NCI-H2171 (cell line): ENCODE measurements at regions not wholly inside any gene's neighbourhood (a gene's known extent, or its start where the extent isn't known, plus 50 kb on each side); places are given as distances from the start of the nearest gene placed in this dataset.
"Not testable (repeated sequence)": the region's sequence is repeated elsewhere in the genome, so short reads cannot be mapped to it uniquely, and the experiment has no call there.

Experiments used
- DNase-seq: peaks from one replicate; lab custom pipeline; 2025; lab: John Stamatoyannopoulos, UW

DNA sequence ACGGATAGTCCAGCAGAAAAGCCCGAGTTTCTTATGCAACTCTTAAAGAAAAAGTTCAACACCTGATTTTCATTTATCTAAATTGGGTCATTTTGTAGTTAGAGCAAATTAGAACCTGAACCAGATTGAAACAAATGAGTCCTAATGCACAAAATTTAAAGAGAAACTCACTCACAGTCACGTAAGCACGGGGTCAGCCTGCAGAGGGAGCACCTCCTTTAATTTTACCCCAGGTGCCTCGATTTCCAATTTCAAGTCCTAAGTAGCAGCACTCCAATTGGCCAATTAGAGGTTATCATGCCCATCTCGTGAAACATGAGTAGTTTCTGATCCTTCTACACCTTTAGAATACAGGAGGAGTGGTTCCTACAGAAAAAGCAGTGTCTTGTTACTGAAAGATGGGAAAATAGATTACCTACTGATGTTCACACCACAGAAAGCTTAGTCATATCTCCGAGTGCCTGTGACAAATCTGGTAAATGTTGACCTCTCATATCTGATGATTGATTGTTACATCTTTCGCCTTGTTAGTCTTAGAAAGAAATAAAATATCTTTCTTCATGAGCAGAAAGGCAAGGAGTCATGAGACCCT lies 1929.8 kb upstream of the LRRTM1 start:
- DNase-seq: no peak

DNA sequence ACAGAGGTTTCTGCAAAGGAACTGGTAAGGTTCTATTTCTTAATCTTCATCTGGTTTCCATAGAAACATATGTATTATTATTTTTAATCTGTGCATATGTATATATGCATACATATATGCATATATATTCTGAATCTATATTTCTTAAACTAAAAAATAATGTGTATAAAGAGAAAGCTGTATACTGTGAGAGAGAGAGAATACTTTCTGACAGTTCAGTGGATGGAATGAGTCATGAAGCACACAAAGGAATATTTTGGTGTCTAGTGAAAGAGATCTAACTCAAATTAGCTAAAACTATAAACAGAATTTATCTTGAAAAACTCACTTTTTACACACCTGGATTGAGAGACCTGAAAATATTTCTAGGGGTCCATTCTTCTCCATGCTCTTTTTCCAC lies 1929.3 kb upstream of the LRRTM1 start:
- DNase-seq: no peak

GRCh38 chr2:82230406-82230805 lies 1925.9 kb upstream of the LRRTM1 start:
- DNase-seq: no peak

DNA sequence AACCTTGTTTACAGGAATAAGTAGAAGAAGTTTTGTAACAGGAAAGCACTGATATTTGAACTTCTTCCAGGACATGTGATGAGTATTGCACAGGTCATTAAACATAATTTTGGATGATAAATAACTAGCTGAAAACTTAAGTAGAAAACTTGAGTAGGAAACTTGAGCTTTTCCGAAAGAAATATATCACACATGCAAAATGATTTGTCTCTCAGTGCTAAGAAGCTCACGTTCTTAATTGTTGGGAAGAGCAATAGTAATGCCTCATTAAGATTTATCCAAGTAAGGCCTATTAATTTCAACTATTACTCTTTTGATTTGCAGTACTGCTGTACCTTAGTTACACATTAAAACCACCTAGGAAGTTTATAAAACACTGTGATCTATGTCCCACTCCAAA lies 1921.9 kb upstream of the LRRTM1 start:
- no peak for DNase-seq

GRCh38 chr2:82224301-82224940 lies 1919.9 kb upstream of the LRRTM1 start:
- DNase-seq: no peak

- DNase-seq: no peak
Observed at GRCh38 chr2:82215212-82215611, 1910.7 kb upstream of the LRRTM1 start.

- DNase-seq: no peak
Observed at GRCh38 chr2:82199493-82199852, 1894.9 kb upstream of the LRRTM1 start.

DNA sequence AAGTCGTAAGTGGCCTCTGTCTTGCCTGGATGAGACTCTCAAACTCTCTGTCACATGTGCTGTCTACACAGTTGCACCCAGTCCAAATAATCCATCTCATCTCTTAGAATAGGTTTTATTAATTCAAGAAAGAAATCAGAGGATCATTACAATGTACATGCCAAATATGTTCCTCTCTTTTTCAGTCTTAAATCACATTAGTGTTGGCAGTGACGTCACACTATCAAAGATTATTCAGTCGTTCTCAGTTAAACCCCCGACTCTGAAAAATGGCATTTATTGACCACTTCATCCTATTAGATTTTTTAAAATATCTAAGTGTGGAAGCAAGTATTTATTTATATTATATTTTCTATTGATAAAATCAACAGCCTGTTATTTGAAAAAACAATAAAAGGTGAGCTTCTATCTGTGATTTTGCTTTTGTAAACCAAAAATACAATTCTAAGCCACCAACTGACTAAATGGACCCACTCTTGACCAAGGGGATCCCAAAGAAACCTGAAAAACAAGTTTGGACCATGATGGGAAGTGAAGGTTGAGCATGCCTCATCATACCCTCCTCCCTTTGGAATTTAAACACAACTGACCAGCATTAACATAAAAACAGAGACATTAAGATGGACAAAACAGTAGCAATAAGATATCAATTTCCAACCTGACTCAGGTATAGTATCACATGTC lies 1894.4 kb upstream of the LRRTM1 start:
- no peak for DNase-seq

- DNase-seq: no peak
Observed at GRCh38 chr2:82182270-82182669, 1877.7 kb upstream of the LRRTM1 start.

GRCh38 chr2:82175210-82175609 lies 1870.7 kb upstream of the LRRTM1 start:
- not testable (repeated sequence) for DNase-seq

DNA sequence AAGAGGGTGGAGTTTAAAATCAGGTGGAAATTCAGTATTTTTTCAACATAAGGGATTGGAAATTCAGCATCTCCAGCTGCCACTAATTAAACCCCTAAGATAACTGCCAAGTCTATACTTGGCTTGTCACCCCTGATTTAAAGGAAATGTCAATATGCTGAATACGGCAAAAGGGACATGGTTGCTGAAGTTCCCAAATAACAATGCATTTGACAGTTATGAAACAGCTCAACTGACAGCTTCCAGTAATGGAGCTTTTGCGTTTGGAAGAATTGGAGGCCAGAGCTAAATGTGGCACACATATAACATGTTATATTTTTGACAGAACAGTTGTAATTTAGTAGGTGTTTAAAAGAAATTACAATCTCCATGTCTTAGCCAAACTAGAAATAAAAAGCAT lies 1867.9 kb upstream of the LRRTM1 start:
- DNase-seq: no peak

DNA sequence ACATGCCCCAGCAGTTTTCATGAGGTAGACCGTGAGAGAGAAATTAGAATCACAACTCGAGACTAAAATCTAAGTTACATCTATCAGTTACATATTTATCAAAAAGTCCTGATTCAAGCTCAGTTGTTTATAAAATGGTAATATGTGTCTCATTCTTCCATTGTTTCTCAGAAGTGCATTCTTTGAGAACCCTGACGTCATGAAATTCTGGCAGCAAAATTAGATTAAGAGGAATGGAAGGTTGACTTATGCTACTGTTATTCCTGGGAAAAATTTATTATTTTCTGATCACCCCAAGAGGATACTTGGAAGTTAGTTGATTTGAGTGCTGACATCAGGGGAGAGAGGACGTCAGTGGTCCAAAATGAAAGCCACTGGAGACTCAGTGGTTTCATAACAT lies 1864.8 kb upstream of the LRRTM1 start:
- no peak for DNase-seq

- DNase-seq: no peak
Observed at GRCh38 chr2:82165377-82165776, 1860.8 kb upstream of the LRRTM1 start.

- DNase-seq: no peak
Observed at GRCh38 chr2:82158150-82158549, 1853.6 kb upstream of the LRRTM1 start.

DNA sequence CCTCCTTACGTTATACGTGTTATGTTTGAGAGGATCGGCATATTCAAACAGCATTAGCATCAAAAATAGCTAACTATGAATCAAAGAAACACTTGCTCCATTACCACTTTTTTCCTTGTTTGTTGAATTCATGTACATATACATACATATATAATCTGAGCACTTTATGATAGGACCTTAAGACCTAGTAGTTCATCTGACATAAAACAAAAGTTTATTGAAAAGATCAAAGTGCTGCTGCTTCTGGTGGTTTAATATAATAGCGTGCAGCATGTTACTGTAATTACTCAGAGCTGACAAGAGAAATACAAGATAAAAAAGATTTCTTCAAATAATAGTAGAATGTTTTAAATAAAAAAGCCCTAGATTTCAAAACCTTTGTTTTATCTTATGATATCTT lies 1850.9 kb upstream of the LRRTM1 start:
- no peak for DNase-seq

- DNase-seq: no peak
Observed at GRCh38 chr2:82143343-82143742, 1838.8 kb upstream of the LRRTM1 start.

- DNase-seq: no peak
Observed at GRCh38 chr2:82139979-82140611, 1835.5 kb upstream of the LRRTM1 start.

DNA sequence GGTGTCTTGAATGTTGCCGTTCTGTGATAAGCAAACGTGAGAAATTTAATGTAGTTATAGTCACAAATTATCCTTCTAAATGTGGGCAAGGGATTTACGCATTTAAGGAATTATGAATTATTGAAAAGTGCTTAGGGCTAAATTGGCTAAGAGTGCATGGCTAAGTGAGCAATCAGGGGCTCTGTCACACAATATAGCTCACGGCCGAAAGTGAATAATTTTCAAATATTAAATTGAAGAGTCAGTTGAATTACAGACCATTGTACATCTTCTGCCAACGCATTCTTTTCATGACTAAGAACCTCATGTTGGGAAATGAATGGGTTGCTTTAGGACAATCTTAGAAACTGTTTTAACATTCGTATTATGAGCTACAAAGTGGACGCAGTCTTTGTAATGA lies 1832.9 kb upstream of the LRRTM1 start:
- DNase-seq: no peak

DNA sequence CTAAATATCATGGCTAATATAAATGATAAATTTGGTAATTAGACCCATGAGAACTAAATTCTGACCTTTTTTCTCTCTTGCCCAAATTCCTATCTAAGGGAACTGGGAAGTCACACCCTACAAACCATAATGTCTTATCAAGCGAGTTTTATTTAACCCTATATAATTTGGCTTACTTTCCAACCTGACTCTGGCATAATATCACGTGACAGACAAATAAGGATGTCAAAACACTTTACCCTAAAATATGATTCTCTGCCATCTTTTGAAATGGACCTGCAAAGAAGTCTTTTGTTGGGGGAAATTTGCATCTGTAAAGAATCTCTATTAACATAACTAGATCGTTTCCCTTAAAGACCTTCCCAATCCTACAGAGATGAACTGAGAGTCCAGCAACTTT lies 1823.5 kb upstream of the LRRTM1 start:
- no peak for DNase-seq

GRCh38 chr2:82124629-82125028 lies 1820.1 kb upstream of the LRRTM1 start:
- DNase-seq: no peak

DNA sequence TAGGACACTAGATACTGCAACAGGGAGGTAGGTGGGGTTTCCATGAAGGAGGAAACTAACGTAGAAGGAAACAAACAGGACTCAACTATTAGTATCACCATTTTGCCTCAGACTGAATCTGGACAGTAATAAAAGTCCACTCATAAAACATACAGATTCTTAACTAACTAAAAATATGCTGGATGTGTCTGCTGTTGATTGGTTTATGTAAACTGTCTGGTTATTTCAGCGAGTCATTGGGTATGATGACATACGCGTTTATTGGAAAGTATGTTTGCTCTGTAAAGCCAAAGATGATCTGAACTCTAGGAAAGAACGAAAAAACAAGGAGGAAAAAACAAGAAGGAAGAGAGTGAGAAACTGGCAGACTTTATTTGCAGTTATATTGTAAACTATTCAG lies 1816.1 kb upstream of the LRRTM1 start:
- no peak for DNase-seq

- no peak for DNase-seq
Observed at GRCh38 chr2:82120115-82120514, 1815.6 kb upstream of the LRRTM1 start.

DNA sequence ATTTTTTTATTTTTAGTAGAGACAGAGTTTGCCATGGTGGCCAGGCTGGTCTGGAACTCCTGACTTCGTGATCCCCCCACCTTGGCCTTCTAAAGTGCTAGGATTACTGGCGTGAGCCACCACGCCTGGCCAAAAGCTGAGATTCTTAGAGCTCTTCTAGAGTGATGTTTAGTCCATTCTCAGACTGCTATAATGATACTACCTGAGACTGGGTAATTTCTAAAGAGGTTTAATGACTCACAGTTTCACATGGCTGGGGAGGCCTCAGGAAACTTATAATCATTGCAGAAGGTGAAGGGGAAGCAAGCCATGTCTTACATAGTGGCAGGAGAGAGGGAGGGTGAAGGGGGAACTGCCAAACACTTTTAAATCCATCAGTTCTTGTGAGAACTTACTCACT lies 1804.9 kb upstream of the LRRTM1 start:
- no peak for DNase-seq
